GM12864 (cell line): ENCODE measurements at regions not wholly inside any gene's neighbourhood (a gene's known extent, or its start where the extent isn't known, plus 50 kb on each side); places are given as distances from the start of the nearest gene placed in this dataset.

Experiments
- DNase-seq: peaks from one replicate; pipeline ENCODE4 v3.0.0-alpha.2; 2011; ENCODE audit warnings: low read depth
- H3K4me3 ChIP-seq: 2 replicates; pipeline ENCODE4 v1.5.1; 2011; ENCODE audit warnings: mild to moderate bottlenecking, low read depth, low read length, control low read depth
- TF ChIP-seq, protein P1 (sequence below): IDR thresholded peaks from 2 replicates; pipeline ENCODE4 v1.5.1; 2011; ENCODE audit warnings: low read depth, mild to moderate bottlenecking, moderate library complexity, low read length, control low read depth, inconsistent platforms; ENCODE audit errors: missing control alignments

DNA sequence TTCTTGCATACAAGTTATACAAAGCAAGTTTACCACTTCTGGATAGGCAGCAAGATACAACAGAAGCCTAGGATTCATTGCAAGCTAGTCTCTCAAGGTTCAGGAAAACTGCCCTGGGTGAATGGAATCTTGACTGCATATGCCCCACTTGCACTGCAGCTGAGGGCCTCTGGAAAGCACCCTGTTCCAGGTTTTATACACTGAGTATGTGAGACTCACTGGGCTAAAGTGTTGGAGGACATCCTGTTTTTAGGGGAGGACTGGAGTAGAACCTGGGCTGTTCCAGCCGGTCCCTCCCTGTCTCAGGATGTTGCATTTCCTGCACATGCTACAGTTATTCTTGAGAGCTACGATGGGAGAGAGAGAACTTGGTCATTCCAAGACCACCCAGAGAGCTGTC, 168.5 kb upstream of the NUDT6 start:
- no peak for DNase-seq
- H3K4me3 ChIP-seq = no peak overlapping the region
- TF ChIP-seq, protein P1, sequence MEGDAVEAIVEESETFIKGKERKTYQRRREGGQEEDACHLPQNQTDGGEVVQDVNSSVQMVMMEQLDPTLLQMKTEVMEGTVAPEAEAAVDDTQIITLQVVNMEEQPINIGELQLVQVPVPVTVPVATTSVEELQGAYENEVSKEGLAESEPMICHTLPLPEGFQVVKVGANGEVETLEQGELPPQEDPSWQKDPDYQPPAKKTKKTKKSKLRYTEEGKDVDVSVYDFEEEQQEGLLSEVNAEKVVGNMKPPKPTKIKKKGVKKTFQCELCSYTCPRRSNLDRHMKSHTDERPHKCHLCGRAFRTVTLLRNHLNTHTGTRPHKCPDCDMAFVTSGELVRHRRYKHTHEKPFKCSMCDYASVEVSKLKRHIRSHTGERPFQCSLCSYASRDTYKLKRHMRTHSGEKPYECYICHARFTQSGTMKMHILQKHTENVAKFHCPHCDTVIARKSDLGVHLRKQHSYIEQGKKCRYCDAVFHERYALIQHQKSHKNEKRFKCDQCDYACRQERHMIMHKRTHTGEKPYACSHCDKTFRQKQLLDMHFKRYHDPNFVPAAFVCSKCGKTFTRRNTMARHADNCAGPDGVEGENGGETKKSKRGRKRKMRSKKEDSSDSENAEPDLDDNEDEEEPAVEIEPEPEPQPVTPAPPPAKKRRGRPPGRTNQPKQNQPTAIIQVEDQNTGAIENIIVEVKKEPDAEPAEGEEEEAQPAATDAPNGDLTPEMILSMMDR = no peak

DNA sequence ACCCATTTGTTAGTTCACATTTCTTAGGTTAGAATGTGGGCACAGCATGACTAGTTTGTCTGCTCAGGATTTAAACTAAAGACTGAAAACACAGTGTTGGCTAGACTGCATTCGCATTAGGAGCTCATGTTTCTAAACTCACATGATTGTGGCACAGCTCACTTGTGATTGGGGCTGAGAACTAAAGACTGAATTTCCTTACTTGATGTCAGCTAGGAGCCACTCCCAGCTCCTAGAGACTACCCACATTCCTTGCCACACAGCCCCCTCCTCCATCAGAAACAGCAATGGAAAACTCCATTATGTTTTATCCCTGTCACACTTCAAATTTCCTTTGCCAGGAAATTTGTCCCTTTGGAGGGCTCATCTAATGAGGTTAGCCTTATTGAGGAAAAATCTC, 170.2 kb upstream of the NUDT6 start:
- no peak for DNase-seq
- no peak overlapping the region for H3K4me3 ChIP-seq
- TF ChIP-seq, protein P1 = no peak

DNA sequence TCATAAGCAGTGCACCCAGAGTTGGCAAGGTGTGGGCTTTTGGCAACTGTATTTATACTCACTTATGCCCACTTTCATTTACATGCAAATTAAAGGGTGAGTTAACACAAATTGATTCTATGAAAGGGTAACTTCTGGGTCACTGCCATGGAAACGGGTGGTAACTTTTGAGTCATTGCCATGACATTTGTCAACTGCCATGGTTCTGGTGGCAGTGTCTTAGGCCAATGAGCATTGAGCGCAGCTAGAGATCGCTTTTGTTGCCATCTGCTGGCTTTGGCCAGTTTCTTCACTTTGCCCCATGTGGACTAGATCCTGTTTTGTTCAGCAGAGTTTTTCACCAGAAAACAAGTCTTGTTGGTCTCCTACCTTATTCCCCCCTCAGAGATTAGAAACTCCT, 170.8 kb upstream of the NUDT6 start:
- TF ChIP-seq, protein P1 = no peak
- no peak for DNase-seq
- H3K4me3 ChIP-seq = no peak overlapping the region

GRCh38 chr4:123096038-123096437, 173.6 kb upstream of the NUDT6 start:
- DNase-seq = no peak
- TF ChIP-seq, protein P1 = peak; percentile 5
- H3K4me3 ChIP-seq = no peak overlapping the region

DNA sequence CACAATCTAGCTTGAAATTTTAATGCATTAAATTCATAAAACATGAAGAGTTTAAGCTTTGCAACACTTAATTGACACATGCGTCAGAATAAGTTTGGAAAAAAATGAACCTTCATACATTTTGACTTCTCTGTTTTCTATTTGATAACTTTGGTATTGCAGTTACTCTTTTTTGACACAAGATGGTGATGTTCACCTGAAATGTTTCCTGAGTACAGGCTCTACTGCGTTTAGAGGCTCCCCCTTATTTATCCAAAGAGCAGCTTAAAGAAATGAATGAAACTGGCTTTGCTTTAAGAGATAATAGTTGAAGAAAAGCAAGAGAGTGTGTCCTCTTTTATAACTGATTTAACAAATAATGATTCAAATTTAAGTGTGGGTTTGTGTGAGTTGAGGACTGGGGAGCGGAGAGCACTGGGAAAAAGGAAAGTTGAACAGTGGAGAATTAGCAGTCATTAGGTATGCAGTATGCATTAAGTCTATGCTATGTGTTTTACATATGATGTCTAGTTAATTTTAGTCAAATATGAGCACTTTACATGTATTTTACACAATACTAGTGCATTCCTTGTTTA, 180.6 kb upstream of the NUDT6 start:
- no peak for DNase-seq
- TF ChIP-seq, protein P1 = peak; percentile 64
- no peak overlapping the region for H3K4me3 ChIP-seq

GRCh38 chr4:123104310-123105025, 182.1 kb upstream of the NUDT6 start:
- no peak for DNase-seq
- TF ChIP-seq, protein P1 = no peak
- H3K4me3 ChIP-seq = no peak overlapping the region

- H3K4me3 ChIP-seq = no peak overlapping the region
- DNase-seq = no peak
- TF ChIP-seq, protein P1 = no peak
Measured at GRCh38 chr4:123105026-123105420, 182.6 kb upstream of the NUDT6 start.
